ENCODE measurements at regions not wholly inside any gene's neighbourhood (a gene's known extent, or its start where the extent isn't known, plus 50 kb on each side); places are given as distances from the start of the nearest gene placed in this dataset.

DNA sequence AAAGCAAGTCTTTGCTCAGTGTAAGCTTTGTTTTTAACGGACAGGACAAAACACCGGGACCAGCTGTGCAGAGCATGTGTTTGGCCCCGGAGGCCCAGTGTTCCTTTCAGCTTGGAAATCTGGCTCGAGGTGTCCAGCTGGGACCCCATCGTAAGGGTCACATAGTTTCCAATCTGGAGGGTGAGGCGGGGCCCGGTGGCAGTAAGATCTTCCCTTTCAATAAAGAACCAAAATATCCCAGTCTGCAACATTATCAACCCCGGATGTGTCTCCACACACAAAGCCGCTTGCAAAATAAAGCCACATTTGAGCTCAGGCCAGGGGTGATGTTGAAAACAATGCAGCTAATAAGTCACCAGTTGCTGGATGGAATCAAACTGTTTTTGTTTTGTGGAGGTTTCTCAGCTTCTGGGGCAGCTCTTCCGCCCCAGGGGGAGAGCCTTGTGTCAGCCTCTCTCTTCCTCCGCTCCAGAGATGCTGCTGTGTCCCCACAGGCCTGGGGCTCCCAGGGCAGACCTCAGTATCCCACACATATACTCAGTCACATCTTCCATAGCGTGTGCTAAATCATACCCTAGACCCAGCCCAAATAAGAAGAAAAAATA is 138.6 kb upstream of the GLI2 start:
- no peak for DNase-seq

DNA sequence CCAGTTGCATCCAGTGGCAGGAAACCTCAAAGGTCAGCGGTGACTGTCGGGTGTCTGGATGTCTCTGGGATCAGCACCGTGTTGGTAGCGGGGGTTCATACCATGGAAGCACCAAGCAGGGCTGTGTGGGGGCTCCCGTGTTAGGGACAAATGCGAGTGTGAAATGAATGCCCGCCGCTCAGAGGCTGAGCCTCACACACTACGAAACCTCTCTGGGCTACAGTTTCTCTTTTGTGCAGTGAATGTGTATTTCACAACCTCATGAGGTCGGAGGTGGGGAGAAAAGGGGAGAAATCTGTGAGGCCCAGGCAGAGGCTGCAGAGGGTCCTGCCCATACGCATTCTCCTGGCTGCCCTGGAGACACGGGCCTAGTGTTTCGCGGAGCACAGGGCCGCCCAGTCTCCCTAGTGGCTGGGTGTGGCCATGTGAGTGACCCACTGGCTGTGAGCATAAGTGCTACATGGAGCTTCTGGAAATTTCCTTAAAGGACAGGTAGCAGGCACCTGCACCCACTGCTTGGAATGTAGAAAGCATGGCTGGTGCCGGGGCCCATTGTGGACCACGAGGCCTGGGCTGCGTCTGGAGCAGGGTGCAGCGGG is 138.0 kb upstream of the GLI2 start:
- no peak for DNase-seq

DNA sequence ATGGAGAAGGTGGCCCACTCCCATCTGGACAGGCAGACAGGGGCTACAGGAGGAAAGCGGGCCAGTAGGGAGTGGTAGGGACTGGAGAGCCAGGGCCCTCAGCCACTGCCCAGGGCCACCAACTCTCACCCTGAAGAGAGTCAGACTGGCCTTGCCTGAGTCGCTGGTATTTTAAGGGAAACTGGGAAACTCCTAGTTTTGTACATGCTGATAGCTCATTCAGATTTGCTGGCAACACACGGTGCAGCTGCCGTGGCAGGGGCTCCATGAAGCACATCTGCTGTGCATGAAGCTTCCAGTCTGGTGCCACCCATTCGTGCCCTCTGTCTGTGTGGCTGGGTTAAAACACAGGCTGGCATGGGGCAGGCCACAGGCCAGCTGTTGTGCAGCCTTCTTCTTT is 137.3 kb upstream of the GLI2 start:
- no peak for DNase-seq

DNA sequence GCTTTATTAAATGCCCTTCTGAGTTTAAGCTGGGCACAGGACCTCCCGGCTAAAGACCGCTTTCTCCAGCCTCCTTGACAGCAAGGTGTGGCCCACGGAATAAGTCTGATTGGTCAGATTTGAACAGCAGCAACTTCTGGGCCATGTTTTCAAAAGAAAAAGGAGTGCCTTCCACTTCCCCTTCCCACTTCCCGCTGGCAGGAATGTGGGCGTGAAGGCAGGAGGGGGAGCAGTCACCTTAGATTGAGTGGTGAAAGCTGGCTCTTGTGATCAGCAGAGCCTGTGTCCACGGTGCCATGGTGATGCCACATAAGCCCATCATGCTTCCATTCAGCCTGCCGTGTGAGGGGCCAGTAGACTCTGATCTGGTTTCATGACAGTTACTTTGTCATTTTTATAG is 136.6 kb upstream of the GLI2 start:
- peak; percentile 11 for DNase-seq

DNA sequence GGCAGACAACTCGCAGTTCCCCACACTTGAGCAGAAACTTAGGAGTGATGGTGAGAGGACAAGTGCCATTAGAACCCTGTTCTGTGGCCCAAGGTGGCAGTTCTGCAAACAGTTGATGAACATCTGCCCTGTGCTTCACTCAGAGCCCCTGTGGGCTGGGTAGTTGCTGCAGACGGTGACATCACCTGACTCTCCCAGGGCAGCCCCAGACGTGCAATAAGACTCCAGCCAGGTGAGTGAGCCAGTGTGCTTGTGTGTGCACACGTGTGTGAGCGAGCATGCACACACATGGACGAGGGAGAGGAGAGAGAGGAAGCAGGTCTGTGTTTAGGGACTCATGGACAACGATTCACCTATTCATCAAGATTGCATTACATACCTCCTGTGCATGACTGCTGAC is 136.0 kb upstream of the GLI2 start:
- DNase-seq, result no peak

DNA sequence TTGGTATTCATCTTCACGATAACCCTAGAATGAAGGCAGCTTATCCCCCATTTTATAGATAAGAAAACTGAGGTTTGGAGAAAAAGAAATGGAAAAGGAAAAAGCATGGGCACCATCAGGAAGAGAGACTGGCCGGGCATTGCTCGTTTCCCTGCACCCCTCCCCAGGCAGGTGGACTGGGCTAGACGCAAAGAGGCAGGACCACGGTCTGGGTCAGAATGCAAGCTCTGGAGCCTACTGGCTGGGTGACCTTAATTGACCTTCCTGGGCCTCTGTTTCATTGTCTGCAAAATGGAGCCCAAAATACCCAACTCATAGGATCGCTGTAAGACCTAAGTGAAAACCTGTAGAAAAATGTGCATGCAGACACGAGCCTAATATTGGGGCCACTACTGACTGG is 135.3 kb upstream of the GLI2 start:
- DNase-seq, result no peak

DNA sequence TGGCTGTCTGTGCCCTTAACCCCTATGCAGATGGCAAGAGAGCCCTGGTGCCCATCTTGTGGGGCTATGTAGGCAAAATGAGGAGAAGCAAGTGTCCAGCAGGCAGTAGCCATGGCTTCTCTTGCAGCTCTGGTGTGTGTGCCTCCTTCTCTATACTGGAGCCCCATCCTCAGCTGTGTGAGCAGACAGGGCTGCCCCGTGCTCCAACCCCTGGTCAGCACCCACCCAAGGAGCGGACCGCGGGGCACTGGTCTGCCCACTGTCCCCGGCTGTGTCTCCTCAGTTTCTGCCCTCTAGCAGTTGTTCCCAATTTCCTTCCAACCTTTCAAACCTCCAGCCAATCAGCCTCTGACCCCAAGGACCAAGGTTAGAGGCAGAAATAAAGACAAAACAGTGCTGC is 134.9 kb upstream of the GLI2 start:
- DNase-seq, result no peak

DNA sequence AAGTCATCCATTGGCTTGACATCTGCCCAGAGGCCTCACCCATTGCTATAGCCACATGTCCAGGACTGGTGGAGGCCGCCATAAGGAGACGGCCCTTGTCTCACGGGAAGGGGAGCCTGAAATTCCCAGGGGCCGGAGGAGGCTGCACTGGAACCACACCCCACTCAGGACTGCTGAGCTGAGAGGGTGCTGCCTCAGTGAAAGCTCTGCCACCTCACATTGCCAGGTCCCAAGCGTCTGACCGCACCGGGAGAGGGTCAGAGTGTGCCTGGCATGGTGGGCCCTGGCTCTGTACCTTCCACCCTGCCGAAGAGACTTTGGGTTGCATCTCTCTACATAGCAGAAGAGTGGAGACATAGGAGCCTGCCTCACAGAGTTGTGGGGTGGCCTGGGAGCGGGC is 134.1 kb upstream of the GLI2 start:
- DNase-seq, result no peak

DNA sequence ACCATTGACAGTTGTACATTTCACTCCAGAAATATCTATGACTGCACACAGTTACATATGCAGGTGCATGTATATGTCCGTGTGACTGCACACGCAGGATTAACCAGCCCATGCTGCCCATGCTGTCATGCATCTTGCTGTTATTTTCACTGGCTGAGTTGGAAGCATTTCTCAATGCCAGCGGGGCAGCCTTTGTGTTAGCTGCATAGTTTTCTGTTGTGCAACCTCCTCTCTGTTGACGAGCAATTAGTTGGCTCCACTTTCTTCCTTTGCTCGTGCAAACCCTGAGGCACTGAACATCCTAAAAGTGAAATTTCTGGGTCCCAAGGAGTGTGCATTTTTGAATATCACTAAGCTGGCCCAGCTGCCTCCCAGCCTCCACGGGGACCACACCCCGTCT is 133.4 kb upstream of the GLI2 start:
- no peak for DNase-seq

DNA sequence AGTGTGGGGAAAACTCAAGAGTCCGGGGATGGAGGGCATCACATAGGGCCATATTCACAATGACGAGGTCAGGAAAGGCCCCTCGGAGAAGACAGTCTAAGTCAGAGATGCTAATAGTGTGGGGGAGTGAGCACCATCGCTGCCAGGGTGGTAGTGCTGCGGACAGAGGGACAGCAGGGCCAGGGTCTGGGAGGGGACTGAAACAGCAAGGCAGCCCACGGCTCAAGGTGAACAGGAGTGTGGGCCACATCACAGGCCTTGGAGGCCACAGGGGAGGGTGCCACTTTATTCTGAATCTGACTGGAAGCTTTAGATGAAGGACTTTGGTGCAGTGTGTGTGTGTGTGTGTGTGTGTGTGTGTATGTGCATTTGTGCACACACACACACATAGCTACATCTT is 130.9 kb upstream of the GLI2 start:
- no peak for DNase-seq

DNA sequence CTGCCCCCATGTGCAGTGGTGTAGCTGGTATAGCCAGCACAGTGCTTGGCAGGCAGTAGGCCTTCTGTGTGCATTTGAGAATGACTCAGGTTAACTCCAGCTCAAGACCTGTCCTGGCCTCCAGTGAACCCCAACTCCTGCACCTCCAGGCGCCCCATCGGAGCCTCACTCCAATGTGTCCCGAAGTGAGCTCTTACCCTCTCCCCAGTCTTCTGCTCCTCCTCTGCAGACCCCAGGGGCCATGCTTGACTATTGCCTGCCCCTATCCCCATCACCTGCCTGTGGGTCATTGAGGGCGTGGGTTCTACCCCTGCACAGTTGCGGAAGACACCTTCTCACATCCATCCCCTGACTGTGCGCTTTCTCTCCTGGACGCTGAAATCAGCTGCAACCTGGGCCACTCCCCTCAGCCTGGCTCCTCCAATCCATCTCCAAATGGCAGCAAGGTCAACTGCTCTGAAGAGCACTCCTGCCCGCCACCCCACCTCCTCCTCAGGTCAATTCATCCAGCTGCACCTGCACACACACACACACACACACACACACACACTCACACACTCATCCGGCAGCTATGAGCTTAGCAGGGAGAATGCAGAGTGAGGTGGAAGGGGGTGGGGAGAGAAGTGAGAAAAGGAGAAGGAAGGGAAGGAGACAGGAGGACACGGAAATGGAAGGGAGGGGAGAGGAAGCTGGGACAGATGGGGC is 130.3 kb upstream of the GLI2 start:
- peak; percentile 66 for DNase-seq

DNA sequence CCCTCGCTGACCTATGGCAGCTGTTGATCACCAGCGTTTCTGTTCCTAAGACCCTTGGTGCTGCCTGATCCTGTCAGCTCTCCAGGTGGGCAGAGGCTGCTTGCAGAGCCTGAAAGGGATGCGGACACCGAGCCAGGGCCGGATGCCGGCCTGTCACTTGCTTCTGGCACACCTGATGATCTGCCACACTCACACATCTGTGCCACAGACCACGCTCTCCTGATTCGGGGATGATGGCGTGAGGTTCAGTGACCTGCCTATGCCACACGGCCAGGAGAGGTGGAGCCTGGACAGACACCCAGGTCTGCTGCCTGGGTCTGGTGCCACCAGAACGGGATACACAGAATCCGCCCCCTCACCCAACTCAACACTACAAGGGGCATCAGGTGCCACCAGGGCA is 129.4 kb upstream of the GLI2 start:
- DNase-seq, result no peak

DNA sequence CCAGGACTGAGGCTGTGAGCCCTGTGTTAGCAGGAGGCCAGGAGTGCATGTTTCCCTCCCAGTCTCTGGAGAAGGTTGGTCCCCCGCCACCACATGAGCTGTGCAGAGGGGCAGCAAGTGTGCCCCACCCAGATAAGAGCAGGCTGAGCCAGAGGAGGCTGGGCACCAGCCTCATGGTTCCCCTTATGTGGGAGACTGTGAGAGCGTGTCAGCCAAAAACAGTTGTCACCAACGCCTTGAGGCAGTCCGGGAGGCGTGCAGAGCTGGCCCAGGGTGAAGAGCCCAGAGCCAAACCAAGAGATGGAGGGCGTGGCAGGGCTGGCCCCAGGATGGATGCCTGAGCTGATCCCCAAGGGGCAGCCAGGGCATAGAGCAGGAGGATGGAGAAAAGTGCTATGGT is 128.7 kb upstream of the GLI2 start:
- no peak for DNase-seq

DNA sequence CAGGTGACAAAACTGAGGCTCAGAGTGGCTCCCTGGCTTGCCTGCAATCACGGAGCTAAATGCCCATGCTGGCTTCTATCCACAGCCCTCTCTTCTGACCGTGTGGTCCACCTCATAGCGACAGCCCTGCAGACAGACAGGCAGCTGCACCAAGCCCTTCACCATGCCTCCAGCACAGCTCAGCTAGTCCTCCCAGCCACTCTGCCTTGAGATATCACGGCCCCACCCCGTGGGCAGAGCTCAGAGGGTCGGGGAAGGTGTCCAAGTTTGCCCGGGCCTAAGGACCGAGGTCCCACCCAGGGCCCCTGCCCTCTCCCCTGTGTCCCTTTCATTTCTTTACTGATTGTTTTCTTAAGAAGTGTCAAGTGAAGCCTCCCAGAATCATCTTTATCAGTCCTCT is 128.2 kb upstream of the GLI2 start:
- no peak for DNase-seq

DNA sequence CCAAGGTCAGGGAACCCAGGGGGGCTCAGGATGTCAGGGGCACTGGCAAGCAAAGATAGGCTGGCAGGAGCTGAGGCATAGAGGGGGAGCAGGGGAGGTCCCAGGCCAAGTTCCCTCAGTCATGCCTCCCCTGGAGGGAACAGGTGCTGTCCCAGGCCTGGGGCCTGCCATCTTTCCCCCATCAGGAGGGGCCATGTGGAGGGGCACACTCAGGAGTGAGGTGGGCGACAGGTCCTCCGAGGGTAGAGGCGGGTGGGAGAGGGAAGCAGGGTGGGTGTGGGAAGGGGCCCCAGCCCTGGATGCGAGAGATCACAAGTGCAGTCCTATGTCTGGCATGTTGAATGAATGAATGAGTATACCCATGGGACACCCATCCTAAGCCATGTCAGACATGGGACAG is 127.7 kb upstream of the GLI2 start:
- DNase-seq, result no peak

DNA sequence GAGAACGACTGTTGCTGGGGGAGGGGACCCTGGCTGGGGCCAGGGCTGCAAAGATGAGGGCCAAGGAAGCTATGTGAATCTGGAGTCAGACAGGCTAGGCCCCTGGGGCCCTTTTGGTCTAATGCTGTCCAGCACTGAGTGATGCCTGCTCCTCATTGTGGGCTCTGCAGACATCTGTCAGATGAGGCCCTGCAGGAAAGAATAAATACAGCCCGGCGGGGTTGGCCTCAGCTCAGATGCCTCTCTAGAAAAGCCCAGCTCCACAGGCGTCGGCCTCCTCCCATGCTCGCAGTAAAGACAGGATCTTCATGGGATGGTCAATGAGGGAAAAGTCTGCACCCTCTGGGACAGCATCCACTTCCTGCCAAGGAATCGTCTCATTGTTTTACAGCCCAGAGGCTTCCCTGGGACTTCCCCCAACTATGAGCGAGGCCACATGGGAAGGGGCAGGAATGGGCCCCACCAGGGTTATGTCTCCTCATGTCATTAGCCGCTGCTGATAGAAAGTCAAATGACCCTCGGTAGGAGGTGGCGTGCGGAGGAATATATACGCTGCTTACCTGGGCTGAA is 125.8 kb upstream of the GLI2 start:
- DNase-seq, result no peak

DNA sequence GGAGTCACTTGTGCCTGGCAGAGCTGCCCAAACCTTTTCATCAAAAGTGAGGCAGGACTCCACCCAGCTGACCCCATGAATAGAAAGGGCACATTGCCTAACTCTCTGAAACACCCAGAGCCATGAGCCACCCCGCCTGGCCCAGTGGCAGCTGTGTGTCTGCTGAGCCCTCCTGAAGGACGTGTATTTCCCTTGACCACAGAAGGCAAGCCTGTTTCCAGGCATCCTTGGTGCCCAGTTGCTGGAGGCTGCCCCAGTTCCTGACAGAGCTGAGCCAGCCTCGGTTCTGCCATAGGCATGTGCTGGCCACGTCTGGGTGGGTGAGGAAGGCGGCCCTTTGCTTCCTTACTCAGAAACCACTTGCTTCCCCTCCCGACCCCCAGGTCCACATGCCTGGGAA is 124.7 kb upstream of the GLI2 start:
- no peak for DNase-seq

DNA sequence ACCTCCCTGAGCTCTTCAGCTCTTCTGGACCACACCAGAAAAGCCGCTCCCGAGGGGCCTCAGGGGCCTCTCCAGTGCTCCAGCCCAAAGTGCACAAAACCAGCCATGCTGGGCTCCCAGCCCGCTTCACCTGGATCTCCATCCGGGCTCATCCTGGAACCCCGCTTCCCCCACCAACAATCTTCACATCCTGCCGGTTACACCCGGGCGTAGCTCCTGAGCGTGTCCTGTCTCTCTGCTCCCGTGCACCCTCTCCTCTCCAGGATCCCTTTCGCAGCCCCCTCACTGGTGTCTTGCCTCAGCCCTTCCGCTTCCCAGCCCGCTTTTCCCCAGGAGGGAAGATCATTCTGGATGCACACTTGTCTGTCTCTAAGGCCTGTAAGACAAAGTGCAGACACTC is 123.7 kb upstream of the GLI2 start:
- DNase-seq, result no peak

DNA sequence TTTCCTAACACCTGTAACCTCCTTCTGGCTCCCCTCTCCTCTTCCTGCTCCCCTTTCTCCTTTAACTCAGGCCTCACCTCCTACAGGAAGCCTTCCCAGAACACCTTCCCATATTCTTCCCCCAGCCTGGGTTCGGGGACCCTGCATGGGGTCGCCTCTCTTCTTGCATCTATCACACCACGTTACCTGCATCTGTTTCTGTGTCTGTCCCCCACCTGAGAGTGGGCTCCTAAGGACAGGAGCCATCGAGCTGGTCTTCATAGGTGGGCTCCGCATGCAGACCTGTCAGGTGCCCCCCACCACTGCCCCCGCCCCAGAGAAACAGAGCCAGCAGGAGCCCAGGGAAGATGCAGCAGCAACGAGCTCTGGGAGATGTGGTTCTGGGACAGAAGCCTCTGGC is 123.2 kb upstream of the GLI2 start:
- no peak for DNase-seq

DNA sequence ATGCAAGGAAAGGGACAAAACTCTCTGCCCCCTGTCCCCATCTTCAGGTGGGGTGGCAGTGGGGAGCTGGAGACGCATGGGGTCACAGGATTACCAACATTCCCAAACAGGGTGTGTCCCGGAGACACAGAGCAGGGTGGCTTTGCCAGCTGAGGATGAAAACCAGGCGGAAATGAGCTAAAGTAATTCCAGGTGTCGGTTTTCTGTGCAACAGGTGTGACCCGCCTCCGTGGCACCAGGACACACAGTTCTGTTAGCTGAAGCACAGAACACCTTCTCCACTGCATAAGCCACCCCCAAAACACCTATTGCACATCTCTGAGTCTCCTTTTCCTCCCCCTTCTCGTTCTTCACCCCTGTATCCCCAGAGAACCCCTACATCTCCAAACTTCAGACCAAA is 122.7 kb upstream of the GLI2 start:
- no peak for DNase-seq

DNA sequence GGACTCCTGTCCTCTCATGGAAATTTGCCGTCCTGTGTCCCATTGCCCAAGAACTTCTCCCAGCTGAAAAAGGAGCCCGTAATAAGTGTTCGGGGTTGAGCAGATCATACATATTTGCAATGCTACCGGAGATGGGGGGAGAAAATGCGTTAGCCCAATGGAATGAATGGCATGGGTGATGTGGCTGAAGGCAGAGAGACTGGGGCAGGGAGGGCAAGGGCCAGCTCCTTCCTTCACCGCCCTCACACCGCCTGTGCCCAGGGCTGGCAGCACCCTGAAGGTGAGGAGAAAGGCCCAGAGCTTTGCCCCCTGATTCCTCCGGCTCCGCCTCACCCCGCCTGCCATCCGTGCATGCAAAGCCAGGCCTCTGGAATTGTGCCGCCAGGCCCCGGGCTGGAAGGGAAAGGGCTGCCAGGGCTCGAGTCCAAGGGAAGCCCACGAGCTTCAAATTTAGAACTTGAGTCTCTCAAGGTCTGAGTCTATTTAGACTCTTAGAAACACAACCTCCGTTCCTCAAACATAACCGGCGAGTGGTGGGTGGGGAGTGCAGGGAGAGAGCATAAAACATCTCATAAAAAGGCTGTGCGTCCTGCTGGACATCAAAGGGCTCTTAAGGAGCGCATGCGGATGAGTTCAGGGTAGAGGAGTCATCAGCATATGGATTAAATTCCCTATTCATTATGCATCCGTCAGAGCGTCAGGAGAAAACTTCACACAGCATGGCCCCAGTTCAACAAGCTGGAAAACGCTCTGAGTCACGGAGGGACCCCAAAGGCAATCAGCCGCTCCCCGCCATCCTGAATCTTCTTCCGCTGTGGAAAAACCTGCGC is 121.7 kb upstream of the GLI2 start:
- DNase-seq, result no peak

DNA sequence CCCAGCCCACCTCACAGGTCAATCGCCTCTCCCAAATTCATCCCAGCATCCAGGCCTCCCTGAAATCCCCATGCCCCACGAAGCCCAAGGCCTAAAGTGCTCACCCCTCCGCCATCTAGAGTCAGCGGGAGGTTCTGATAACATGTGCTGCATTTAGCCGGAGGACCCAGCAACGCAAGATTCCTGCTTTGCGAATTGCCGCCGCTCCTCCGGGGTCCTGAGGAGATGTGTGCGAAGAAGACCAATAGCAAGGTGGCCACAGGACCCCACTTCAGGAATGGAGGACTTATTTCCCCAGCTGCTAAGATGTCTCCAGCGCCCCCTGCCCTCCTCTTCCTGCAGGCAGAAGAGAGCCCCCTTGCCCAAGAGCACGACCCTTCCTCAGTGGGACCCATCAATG is 120.8 kb upstream of the GLI2 start:
- DNase-seq, result no peak

DNA sequence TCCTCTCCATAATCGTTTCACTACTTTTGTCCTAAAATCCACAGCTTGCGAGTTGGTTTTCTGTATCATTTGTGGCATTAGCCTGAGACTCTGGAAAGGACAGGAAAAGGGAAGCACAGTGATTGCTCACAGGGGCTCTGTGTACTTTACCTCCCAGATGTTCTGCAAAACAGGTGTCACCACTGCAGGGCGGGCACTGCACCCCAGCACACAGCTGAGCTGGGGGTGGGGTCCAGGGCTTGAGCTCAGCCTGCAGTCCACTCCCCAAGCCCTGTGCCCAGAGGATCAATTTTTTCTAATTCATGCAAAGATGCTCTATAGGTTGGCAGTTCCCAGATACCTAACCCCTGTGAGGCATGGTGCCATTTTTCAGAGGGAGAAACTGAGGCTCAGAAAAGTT is 119.4 kb upstream of the GLI2 start:
- no peak for DNase-seq

DNA sequence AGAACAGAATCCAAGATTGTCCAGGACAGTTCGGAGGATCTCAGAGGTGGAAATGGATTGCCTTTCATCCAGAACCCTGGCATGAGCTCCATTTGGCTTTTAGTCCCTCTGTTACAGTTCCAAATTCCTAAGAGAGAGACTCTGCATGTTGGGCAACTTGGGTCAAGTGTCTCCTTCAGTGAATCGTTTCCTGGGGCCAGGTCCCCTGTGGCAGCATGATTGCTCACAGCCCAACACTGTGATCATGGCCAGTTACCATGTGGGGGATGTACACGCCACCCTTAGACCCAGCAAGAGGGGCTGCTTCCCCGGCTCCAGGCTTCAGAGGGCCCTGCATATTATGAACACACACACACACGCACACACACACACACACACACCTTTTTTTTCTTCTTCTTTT is 118.6 kb upstream of the GLI2 start:
- DNase-seq, result no peak
